GM12878 (cell line): ENCODE measurements at regions not wholly inside any gene's neighbourhood (a gene's known extent, or its start where the extent isn't known, plus 50 kb on each side); places are given as distances from the start of the nearest gene placed in this dataset.

Experiments used
- ATF3 ChIP-seq: IDR thresholded peaks from 2 replicates; pipeline ENCODE4 v1.6.1; 2011; ENCODE audit warnings: low read depth, mild to moderate bottlenecking, low read length, moderate library complexity, borderline replicate concordance; ENCODE audit errors: extremely low read depth
- CBX5 ChIP-seq: sonication (generic); IDR thresholded peaks from 2 replicates; pipeline ENCODE4 v1.6.1; 2016; ENCODE audit warnings: low read depth, moderate library complexity, mild to moderate bottlenecking, inconsistent platforms
- CTCF ChIP-seq, 3 experiments: IDR thresholded peaks in 2 of 3; conservative IDR thresholded peaks in 1 of 3; 2 replicates each; pipeline ENCODE4 v1.5.1; 2011; ENCODE audit warnings: low read depth in 3 of 3, low read length in 3 of 3, mild to moderate bottlenecking in 3 of 3, control low read depth in 2 of 3, moderate library complexity in 2 of 3, inconsistent platforms in 1 of 3, mixed read lengths in 1 of 3; ENCODE audit not compliant: control insufficient read depth in 2 of 3, insufficient read depth in 1 of 3; ENCODE audit errors: extremely low read depth in 1 of 3
- ELK1 ChIP-seq: IDR thresholded peaks from 2 replicates; pipeline ENCODE4 v1.6.1; 2012; ENCODE audit warnings: low read depth, low read length, improper control_type of control experiment
- EP300 ChIP-seq, 2 experiments: fragments of 150-350 bp in 1 of 2; IDR thresholded peaks; 2 replicates each; pipeline ENCODE4 v1.6.1; 2011 to 2012; ENCODE audit warnings: low read depth in 2 of 2, low read length in 2 of 2, borderline replicate concordance in 1 of 2, improper control_type of control experiment in 1 of 2, inconsistent platforms in 1 of 2; ENCODE audit not compliant: control insufficient read depth in 1 of 2
- EZH2 ChIP-seq: IDR thresholded peaks from 2 replicates; pipeline ENCODE4 v1.6.1; 2012; ENCODE audit warnings: low read depth, mild to moderate bottlenecking, control low read depth, inconsistent platforms, low read length, borderline replicate concordance; ENCODE audit not compliant: control insufficient read depth
- HDAC2 ChIP-seq: fragments of 200-600 bp; sonication (generic); IDR thresholded peaks from 2 replicates; pipeline ENCODE4 v1.6.1; 2017
- POLR2A ChIP-seq: IDR thresholded peaks from 2 replicates; pipeline ENCODE4 v1.6.1; 2011; ENCODE audit warnings: low read depth, mild to moderate bottlenecking, low read length
- REST ChIP-seq: IDR thresholded peaks from 2 replicates; pipeline ENCODE4 v1.6.1; 2012; ENCODE audit warnings: mild to moderate bottlenecking, low read depth, low read length
- SUZ12 ChIP-seq: fragments of 200-600 bp; sonication (generic); IDR thresholded peaks from one replicate; pipeline ENCODE4 v1.6.1; 2018; ENCODE audit warnings: antibody characterized with exemption, mild to moderate bottlenecking; ENCODE audit not compliant: unreplicated experiment
- TAF1 ChIP-seq: IDR thresholded peaks from 2 replicates; pipeline ENCODE4 v1.6.1; 2011; ENCODE audit warnings: mild to moderate bottlenecking, low read depth, low read length, borderline replicate concordance
- TARDBP ChIP-seq: IDR thresholded peaks from 2 replicates; pipeline ENCODE4 v1.6.1; 2016; ENCODE audit warnings: borderline replicate concordance
- USF2 ChIP-seq: IDR thresholded peaks from 2 replicates; pipeline ENCODE4 v1.6.1; 2011; ENCODE audit warnings: low read depth, low read length, improper control_type of control experiment, borderline replicate concordance

- TF ChIP-seq USF2 (no peak), REST (no peak), ATF3 (no peak), POLR2A (no peak), EZH2 (no peak), CTCF (IDR thresholded peaks at IDR 0.05 in 2 of 3, conservative IDR thresholded peaks at IDR 0.05 in 1 of 3; ENCODE audit: control insufficient read depth in 2 of 3, extremely low read depth in 1 of 3, insufficient read depth in 1 of 3, low read depth in 3 of 3, low read length in 3 of 3) (no peak), CBX5 (no peak), TAF1 (no peak), HDAC2 (no peak), ELK1 (no peak), TARDBP (no peak), EP300 (IDR thresholded peaks at IDR 0.05; ENCODE audit: borderline replicate concordance in 1 of 2, control insufficient read depth in 1 of 2, low read depth in 2 of 2, low read length in 2 of 2) (no peak), SUZ12 (no peak)
Measured at GRCh38 chr13:99656844-99657381, 155.6 kb downstream of the TM9SF2 start.
